ENCODE measurements at regions not wholly inside any gene's neighbourhood (a gene's known extent, or its start where the extent isn't known, plus 50 kb on each side); places are given as distances from the start of the nearest gene placed in this dataset.

GRCh38 chr2:185208261-185208660 lies 530.3 kb upstream of the FSIP2 start:
- Histone ChIP-seq H4K91ac (ENCODE audit: insufficient read depth, low read depth, low read length) (no peak overlapping the region), H3K27me3 (ENCODE audit: control insufficient read depth, insufficient read depth, low read length) (no peaks in the 10 kb centered on the region), H3K36me3 (ENCODE audit: control insufficient read depth, insufficient read depth, low read length) (no peaks in the 10 kb centered on the region), H3K27ac (ENCODE audit: insufficient read depth, low read length) (no peak overlapping the region), H3K4me1 (ENCODE audit: control insufficient read depth, insufficient read depth, low read length) (no peaks in the 10 kb centered on the region), H3K18ac (ENCODE audit: low read depth, low read length) (no peak overlapping the region), H3K4me2 (ENCODE audit: low read depth, low read length) (no peak overlapping the region), H3K9ac (ENCODE audit: low read depth, low read length) (no peak overlapping the region), H2BK120ac (ENCODE audit: low read depth, low read length) (no peak overlapping the region), H4K5ac (ENCODE audit: low read depth, low read length) (no peak overlapping the region), H3K4ac (ENCODE audit: low read depth, low read length) (no peak overlapping the region), H2BK5ac (ENCODE audit: low read depth, low read length, poor library complexity, severe bottlenecking) (no peak overlapping the region), H3K14ac (replicated peaks; ENCODE audit: low read depth, low read length) (no peak overlapping the region), H2AK5ac (ENCODE audit: low read depth, low read length) (no peak overlapping the region), H4K8ac (ENCODE audit: low read depth in 2 of 2, low read length in 2 of 2) (no peak overlapping the region), H3K9me3 (ENCODE audit: control insufficient read depth, insufficient read depth, low read length) (peaks cover 3% of the 10 kb centered on the region; the same call in 1 of the 2 replicates), H3K9me1 (ENCODE audit: insufficient read depth, low read length) (no peaks in the 10 kb centered on the region), H2BK20ac (ENCODE audit: low read depth, low read length) (no peak overlapping the region), H2AFZ (replicated peaks; ENCODE audit: low read length, poor library complexity) (no peak overlapping the region), H3K56ac (ENCODE audit: extremely low read depth, insufficient read depth, low read length) (no peak overlapping the region), H2AK9ac (replicated peaks; ENCODE audit: low read depth, low read length, poor library complexity) (no peak overlapping the region), H3K79me1 (ENCODE audit: low read depth in 1 of 2, low read length in 2 of 2) (no peaks in the 10 kb centered on the region), H4K20me1 (ENCODE audit: insufficient read depth, low read length) (no peaks in the 10 kb centered on the region), H3K23ac (ENCODE audit: low read depth, low read length) (no peak overlapping the region), H3K4me3 (ENCODE audit: insufficient read depth, low read depth, low read length) (no peak overlapping the region), H2BK15ac (ENCODE audit: low read depth, low read length) (no peak overlapping the region)
- intact Hi-C loops (cut with micrococcal nuclease), result no loop called here
- ChIA-PET CTCF (no interaction called here), POLR2A (ENCODE audit: unreplicated experiment) (no interaction called here)
- no peak for DNase-seq
- dilution Hi-C loops (cut with HindIII; ENCODE audit: low sequenced_read_pairs, unreplicated experiment), result no loop called here
- no CpG with 5 or more reads among the region's 1 CpG for WGBS, 2 experiments (ENCODE audit: extremely low coverage in 2 of 2, insufficient read length in 1 of 2)
- BruUV-seq (replicated peaks), result no TSS peak
- in situ Hi-C loops (cut with MboI; ENCODE audit: low sequenced_read_pairs), result no loop called here
- ATAC-seq (ENCODE audit: low read depth), result no peak
- TF ChIP-seq BHLHE40 (IDR thresholded peaks at IDR 0.05; ENCODE audit: low read depth, low read length) (no peak), MXI1 (IDR thresholded peaks at IDR 0.05; ENCODE audit: borderline replicate concordance, low read depth, low read length) (no peak), POLR2A (IDR thresholded peaks at IDR 0.05; ENCODE audit: low read depth, low read length) (no peak), RFX5 (IDR thresholded peaks at IDR 0.05; ENCODE audit: low read depth, low read length) (no peak), CTCF (conservative IDR thresholded peaks at IDR 0.05; ENCODE audit: low read depth, low read length) (no peak), CEBPB (IDR thresholded peaks at IDR 0.05; ENCODE audit: low read depth, low read length) (no peak), MAZ (IDR thresholded peaks at IDR 0.05; ENCODE audit: borderline replicate concordance, low read depth, low read length) (no peak), USF2 (IDR thresholded peaks at IDR 0.05; ENCODE audit: low read depth, low read length) (no peak), MAFK (IDR thresholded peaks at IDR 0.05; ENCODE audit: low read depth, low read length) (no peak), RCOR1 (IDR thresholded peaks at IDR 0.05; ENCODE audit: insufficient replicate concordance, low read length) (no peak), SMC3 (IDR thresholded peaks at IDR 0.05; ENCODE audit: low read depth, low read length) (no peak), NFE2L2 (IDR thresholded peaks at IDR 0.05; ENCODE audit: low read depth, low read length) (no peak), FOS (IDR thresholded peaks at IDR 0.05; ENCODE audit: low read depth, low read length) (no peak), CHD1 (IDR thresholded peaks at IDR 0.05; ENCODE audit: low read depth, low read length) (no peak)

All from IMR-90 (cell line).